Epithelial cell of esophagus (primary cell): ENCODE measurements at regions not wholly inside any gene's neighbourhood (a gene's known extent, or its start where the extent isn't known, plus 50 kb on each side); places are given as distances from the start of the nearest gene placed in this dataset.

Experiments
- DNase-seq: peaks from one replicate; pipeline ENCODE4 v3.0.0; 2010; ENCODE audit warnings: low read depth
- H3K4me3 ChIP-seq: 2 replicates; pipeline ENCODE4 v1.5.1; 2011; ENCODE audit warnings: mild to moderate bottlenecking, low read length, control low read depth
- TF ChIP-seq, protein P1 (sequence below): IDR thresholded peaks from 2 replicates; pipeline ENCODE4 v1.5.1; 2011; ENCODE audit warnings: low read depth, mild to moderate bottlenecking, low read length, control low read depth, inconsistent platforms; ENCODE audit not compliant: insufficient read depth; ENCODE audit errors: missing control alignments

DNA sequence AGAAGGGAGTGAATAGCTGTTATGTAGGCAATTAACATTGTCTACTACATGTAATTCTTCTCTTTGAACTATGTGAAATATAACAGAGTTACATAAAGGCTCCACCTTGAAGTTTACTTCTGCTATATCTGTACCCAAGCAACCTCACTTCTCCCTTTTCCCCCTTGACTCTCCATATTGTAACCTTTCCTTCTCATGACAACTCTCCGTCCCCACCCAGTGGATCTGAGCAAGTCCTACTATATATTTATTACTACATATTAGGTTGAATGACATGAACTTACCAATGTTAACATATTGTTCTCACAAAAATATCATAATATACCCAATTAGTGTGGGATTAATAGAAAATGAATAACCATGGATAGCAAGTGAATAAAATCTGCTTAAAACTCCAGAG is 93.2 kb upstream of the ATP8A1 start:
- no peak overlapping the region for H3K4me3 ChIP-seq
- TF ChIP-seq, protein P1, sequence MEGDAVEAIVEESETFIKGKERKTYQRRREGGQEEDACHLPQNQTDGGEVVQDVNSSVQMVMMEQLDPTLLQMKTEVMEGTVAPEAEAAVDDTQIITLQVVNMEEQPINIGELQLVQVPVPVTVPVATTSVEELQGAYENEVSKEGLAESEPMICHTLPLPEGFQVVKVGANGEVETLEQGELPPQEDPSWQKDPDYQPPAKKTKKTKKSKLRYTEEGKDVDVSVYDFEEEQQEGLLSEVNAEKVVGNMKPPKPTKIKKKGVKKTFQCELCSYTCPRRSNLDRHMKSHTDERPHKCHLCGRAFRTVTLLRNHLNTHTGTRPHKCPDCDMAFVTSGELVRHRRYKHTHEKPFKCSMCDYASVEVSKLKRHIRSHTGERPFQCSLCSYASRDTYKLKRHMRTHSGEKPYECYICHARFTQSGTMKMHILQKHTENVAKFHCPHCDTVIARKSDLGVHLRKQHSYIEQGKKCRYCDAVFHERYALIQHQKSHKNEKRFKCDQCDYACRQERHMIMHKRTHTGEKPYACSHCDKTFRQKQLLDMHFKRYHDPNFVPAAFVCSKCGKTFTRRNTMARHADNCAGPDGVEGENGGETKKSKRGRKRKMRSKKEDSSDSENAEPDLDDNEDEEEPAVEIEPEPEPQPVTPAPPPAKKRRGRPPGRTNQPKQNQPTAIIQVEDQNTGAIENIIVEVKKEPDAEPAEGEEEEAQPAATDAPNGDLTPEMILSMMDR: no peak
- DNase-seq: no peak

DNA sequence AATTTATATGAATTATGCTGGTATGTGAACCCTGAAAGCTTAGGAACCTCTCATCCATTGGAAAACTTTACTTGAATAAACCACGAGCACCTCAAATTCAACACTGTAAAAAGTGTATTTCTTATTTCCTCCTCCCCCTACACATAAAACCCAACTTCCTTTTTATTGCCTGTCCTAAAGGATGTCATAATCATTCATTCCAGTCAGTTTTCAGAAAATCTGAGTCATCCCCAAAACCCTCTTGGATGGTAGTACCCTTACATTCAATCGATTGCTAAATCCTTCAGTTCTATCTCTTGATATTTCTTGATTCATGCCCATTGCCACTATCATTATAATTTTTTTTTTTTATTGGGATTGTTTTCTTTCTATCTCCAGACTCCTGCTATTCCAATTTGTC is 91.1 kb upstream of the ATP8A1 start:
- TF ChIP-seq, protein P1: no peak
- no peak overlapping the region for H3K4me3 ChIP-seq
- DNase-seq: no peak

DNA sequence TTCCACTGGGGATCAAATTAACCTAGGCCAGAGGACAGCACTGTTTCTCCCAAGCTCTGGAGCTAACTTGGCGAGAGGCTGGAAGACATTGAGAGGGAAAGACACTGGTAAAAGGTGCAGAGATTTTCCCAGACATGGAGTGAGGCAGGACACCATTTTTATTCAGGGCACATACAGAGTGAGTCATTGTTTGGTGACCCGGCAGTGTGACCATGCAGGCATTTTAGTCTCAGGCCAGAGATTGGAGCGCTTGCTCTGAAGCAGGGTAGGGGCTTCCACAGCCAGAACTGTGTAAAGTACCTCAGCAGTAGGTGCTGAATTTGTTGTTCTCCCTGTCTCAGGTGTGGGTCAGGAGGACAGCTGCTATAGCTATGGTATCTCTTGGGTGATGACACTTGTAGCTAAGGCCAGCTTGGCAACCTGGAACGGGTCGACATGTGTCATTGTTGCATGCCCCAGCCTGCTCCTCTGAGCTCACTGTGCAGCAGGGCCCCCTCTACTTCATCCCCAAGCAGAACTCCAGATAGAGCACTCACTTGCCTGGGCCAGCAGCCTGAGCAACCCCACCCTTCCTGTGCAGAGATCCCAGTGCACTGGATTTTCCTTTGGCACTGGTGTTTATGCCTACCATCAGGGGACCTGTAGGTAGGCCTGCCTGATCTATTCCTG is 79.8 kb upstream of the ATP8A1 start:
- no peak overlapping the region for H3K4me3 ChIP-seq
- TF ChIP-seq, protein P1: no peak
- DNase-seq: peak; percentile 17

DNA sequence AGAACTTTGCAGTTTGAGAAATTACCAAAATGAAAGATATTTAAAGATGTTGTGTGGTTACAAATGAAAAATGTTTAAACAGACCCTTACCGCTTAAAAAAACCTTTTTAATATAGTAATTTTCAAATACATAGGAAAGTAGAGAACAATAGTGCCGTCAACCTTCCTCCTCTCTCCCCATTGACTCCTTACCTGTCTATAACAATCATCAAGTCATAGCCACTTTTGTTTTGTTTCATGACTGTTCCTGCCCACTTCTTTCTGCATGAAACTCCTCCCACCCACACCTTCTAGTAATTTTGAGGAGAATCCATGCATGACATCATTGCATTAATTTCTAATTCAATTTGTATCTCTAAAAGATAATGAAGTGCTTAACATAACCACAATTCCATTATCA is 76.5 kb upstream of the ATP8A1 start:
- no peak for DNase-seq
- TF ChIP-seq, protein P1: no peak
- H3K4me3 ChIP-seq: no peak overlapping the region

DNA sequence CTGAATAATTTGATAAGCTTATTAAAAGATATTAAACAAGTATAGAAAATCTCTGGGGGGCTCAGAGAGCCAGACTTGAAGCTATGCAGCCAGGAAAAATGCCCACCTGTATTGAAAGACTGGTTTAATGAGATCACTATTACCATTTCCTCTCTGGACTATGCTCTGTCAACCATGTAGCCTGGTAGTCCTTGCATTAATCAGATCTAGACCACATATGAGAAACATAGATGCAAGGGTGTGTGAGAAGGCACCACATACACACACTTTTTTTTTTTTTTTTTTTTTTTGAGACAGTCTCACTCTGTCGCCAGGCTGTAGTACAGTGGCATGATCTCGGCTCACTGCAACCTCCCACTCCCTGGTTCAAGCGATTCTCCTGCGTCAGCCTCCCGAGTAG is 75.9 kb upstream of the ATP8A1 start:
- no peak for DNase-seq
- TF ChIP-seq, protein P1: no peak
- H3K4me3 ChIP-seq: no peak overlapping the region

DNA sequence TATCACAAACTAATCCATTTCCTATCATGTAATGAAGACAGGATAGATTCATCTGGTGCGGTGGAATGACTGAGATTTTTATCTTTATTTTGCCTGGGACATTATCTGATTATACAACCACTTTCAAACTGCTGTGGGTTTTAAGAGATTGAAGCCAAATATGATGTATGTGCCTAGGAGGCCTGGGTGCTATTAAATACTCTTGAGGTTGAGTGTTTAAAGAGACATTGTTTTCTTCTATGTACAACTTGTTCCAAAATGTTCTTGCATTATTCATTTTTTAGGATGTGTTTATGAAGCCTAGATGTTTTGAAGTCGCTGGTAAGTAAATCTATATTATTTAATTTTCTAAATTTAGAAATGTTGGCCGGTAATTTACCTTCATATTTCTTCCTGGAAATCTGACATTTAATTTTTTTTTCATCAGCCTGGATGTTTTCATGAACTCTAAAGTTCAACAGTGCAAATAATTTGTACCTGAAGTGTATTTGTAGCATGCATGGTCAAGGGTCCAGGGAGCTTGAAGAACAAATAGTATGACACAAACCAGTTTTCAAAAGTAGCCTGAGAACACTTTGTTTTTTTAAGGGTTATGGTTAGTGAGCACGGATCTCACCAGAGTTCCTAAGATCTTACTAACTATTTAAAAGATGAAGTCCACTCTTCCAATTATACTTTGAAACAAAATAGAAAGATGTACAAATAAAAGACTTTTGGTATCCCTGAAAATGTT is 72.8 kb upstream of the ATP8A1 start:
- TF ChIP-seq, protein P1: no peak
- H3K4me3 ChIP-seq: no peak overlapping the region
- DNase-seq: no peak
